ENCODE measurements at regions not wholly inside any gene's neighbourhood (a gene's known extent, or its start where the extent isn't known, plus 50 kb on each side); places are given as distances from the start of the nearest gene placed in this dataset.

GRCh38 chr11:100438376-100438775 is 248.7 kb upstream of the ARHGAP42 start:
- no peaks in the 10 kb centered on the region for H3K27me3 ChIP-seq (replicated peaks in 1 of 4; ENCODE audit: control insufficient read depth in 3 of 4, extremely low read depth in 1 of 4, insufficient read depth in 3 of 4, low read length in 3 of 4)
- H3K9me3 ChIP-seq (ENCODE audit: insufficient read depth in 2 of 2, low read depth in 1 of 2, low read length in 1 of 2): no peaks in the 10 kb centered on the region
- H4K91ac ChIP-seq (replicated peaks; ENCODE audit: insufficient read length, low read length): no peak overlapping the region
- no peak overlapping the region for H3K23ac ChIP-seq (ENCODE audit: insufficient read length)
- no peaks in the 10 kb centered on the region for H3K23me2 ChIP-seq (ENCODE audit: low read depth, low read length)
- no peak overlapping the region for H2AFZ ChIP-seq (ENCODE audit: low read length)
- H3K14ac ChIP-seq (ENCODE audit: insufficient read length): no peak overlapping the region
- no peak for TF ChIP-seq MAX (IDR thresholded peaks at IDR 0.05)
- TF ChIP-seq RNF2 (IDR thresholded peaks at IDR 0.05; ENCODE audit: borderline replicate concordance, low read depth, low read length, missing control alignments, poor library complexity, severe bottlenecking): no peak
- FAIRE-seq: no peak
- no peak for DNase-seq (ENCODE audit: low read depth in 1 of 2, low spot score in 2 of 2)
- H4K20me1 ChIP-seq (replicated peaks in 1 of 2; ENCODE audit: control insufficient read depth in 1 of 2, insufficient read depth in 2 of 2, low read length in 2 of 2): no peaks in the 10 kb centered on the region
- H2BK12ac ChIP-seq (ENCODE audit: low read depth, low read length): no peak overlapping the region
- no peak overlapping the region for H3K27ac ChIP-seq (ENCODE audit: low read depth, low read length)
- H3K4me1 ChIP-seq (replicated peaks in 1 of 4; ENCODE audit: control insufficient read depth in 3 of 4, insufficient read depth in 4 of 4, low read length in 3 of 4): peaks cover 0 to 5% (median 0%) of the 10 kb centered on the region in 4 experiments; a peak in 1 of 7 replicates
- no peak overlapping the region for H2BK15ac ChIP-seq (ENCODE audit: low read length)
- no peak overlapping the region for H3K4ac ChIP-seq (replicated peaks; ENCODE audit: insufficient read length, low read depth, low read length)
- no peak overlapping the region for H2AK5ac ChIP-seq (ENCODE audit: low read depth, low read length)
- H4K8ac ChIP-seq (ENCODE audit: extremely low read depth, insufficient read depth, low read length): no peak overlapping the region
- no peak overlapping the region for H4K5ac ChIP-seq (ENCODE audit: insufficient read length, low read depth, low read length)
- H2BK20ac ChIP-seq (ENCODE audit: low read length): no peak overlapping the region
- H3K79me1 ChIP-seq (ENCODE audit: low read depth, low read length): no peaks in the 10 kb centered on the region
- H3K4me2 ChIP-seq (ENCODE audit: insufficient read depth in 1 of 2, low read depth in 2 of 2, low read length in 2 of 2): no peak overlapping the region
- POLR2A ChIA-PET (ENCODE audit: partially characterized antibody): no interaction called here
- H3K79me2 ChIP-seq (ENCODE audit: control insufficient read depth in 1 of 2, insufficient read depth in 2 of 2, low read length in 2 of 2): no peaks in the 10 kb centered on the region
- no peak overlapping the region for H3K18ac ChIP-seq (ENCODE audit: extremely low read depth, low read length)
- H3K9ac ChIP-seq (replicated peaks in 1 of 4; ENCODE audit: extremely low read depth in 1 of 4, low read depth in 3 of 4, low read length in 3 of 4): no peak overlapping the region
- H3K56ac ChIP-seq (replicated peaks; ENCODE audit: insufficient read length, low read depth, low read length): no peak overlapping the region
- no peak overlapping the region for H2BK120ac ChIP-seq (replicated peaks; ENCODE audit: low read depth, low read length)
- no peak overlapping the region for H2BK5ac ChIP-seq (ENCODE audit: low read depth, low read length)
- CTCF ChIA-PET (ENCODE audit: partially characterized antibody): interaction anchor here (1.3 to 1.7 kb wide), 2 partner anchors 11 to 87 kb away, joined by 3 read pairs; no protein-coding TSS in a partner anchor
- no peaks in the 10 kb centered on the region for H3K36me3 ChIP-seq (ENCODE audit: control insufficient read depth in 2 of 4, insufficient read depth in 4 of 4, low read length in 3 of 4)
- H3K4me3 ChIP-seq (ENCODE audit: extremely low read depth in 1 of 4, insufficient read depth in 2 of 4, low read depth in 3 of 4, low read length in 4 of 4): no peak overlapping the region
- 84% methylated on average over 2 of the region's 2 CpGs; no CpG with 5 or more reads in 1 of the 2 experiments for WGBS, 2 experiments (ENCODE audit: extremely low coverage in 1 of 2, insufficient coverage in 1 of 2, insufficient read length in 1 of 2, insufficient replicate concordance in 2 of 2, low coverage in 1 of 2, low lambda C conversion rate in 2 of 2, missing lambda C conversion rate in 1 of 2)
